HCT116 (cell line): ENCODE measurements at regions not wholly inside any gene's neighbourhood (a gene's known extent, or its start where the extent isn't known, plus 50 kb on each side); places are given as distances from the start of the nearest gene placed in this dataset.

Source experiments
- ATAC-seq: fragments of 200-7000 bp; cut with Tn5 transposase; 2 replicates; pipeline ENCODE4 v1.9.1; 2020; ENCODE audit warnings: mild to moderate bottlenecking, moderate library complexity
- BruUV-seq: library from RNA; stranded (reverse); fragments of 400-500 nt; replicated peaks from 2 replicates; lab custom pipeline; 2021; lab: Mats Ljungman, UMichigan
- CTCF ChIA-PET: fragments of 300-600 bp; sonication (Branson Sonifier 250); formaldehyde crosslinking; loops from one replicate; lab custom pipeline; 2021; ENCODE audit warnings: antibody characterized with exemption; lab: Charles Lee
- POLR2A ChIA-PET: fragments of 300-600, 350-600 bp; sonication (Branson Sonifier 250); formaldehyde crosslinking; loops from one replicate; lab custom pipeline; 2021; ENCODE audit warnings: antibody characterized with exemption; lab: Charles Lee
- RAD21 ChIA-PET, 2 experiments: fragments of 300-600 bp; sonication (Branson Sonifier 250); formaldehyde crosslinking; loops; one replicate each; lab custom pipeline; 2023; ENCODE audit warnings: low total read pairs in 2 of 2; ENCODE audit not compliant: uncharacterized antibody in 2 of 2, unreplicated experiment in 2 of 2, low non-redundant PET in 1 of 2; lab: Charles Lee
- DNase-seq: peaks from one replicate; pipeline ENCODE4 v3.0.0-alpha.2; 2010; ENCODE audit warnings: low read depth, low spot score
- H2AFZ ChIP-seq: fragments of 200-600 bp; shearing (Covaris generic), sonication (generic); 2 replicates; pipeline ENCODE4 v1.6.1; 2017; ENCODE audit warnings: low read depth, mixed run types, mixed read lengths, antibody characterized with exemption, low read length; ENCODE audit not compliant: poor library complexity, severe bottlenecking
- H3K27ac ChIP-seq: 2 replicates; pipeline ENCODE4 v1.5.1; 2012; ENCODE audit warnings: low read depth, low read length
- H3K27me3 ChIP-seq: fragments of 200-600 bp; sonication (generic); 2 replicates; pipeline ENCODE4 v1.6.1; 2016; ENCODE audit warnings: mixed run types, low read length, mixed read lengths; ENCODE audit not compliant: insufficient read depth
- H3K36me3 ChIP-seq, 2 experiments: fragments of 200-500 bp in 1 of 2; fragments of 200-600 bp in 1 of 2; sonication (Bioruptor generic) in 1 of 2; sonication (generic) in 1 of 2; 2 replicates each; pipeline versions ENCODE4 v1.5.1 to v1.6.1; 2014 to 2016; ENCODE audit warnings: low read length in 2 of 2, inconsistent platforms in 1 of 2, mixed read lengths in 1 of 2, mixed run types in 1 of 2; ENCODE audit not compliant: insufficient read depth in 2 of 2, control insufficient read depth in 1 of 2
- H3K4me1 ChIP-seq, 2 experiments: fragments of 200-600 bp in 1 of 2; sonication (generic) in 1 of 2; 2 replicates each; pipeline versions ENCODE4 v1.5.1 to v1.6.1; 2012 to 2017; ENCODE audit warnings: low read length in 2 of 2, inconsistent platforms in 1 of 2, mild to moderate bottlenecking in 1 of 2, mixed read lengths in 1 of 2, mixed run types in 1 of 2, moderate library complexity in 1 of 2; ENCODE audit not compliant: insufficient read depth in 2 of 2, control insufficient read depth in 1 of 2
- H3K4me2 ChIP-seq: fragments of 200-600 bp; sonication (generic); 2 replicates; pipeline ENCODE4 v1.6.1; 2017; ENCODE audit warnings: mixed run types, low read length, mixed read lengths
- H3K4me3 ChIP-seq, 2 experiments: fragments of 200-600 bp in 1 of 2; sonication (generic) in 1 of 2; replicated peaks in 1 of 2; 2 replicates each; pipeline ENCODE4 v1.5.1; 2011 to 2016; ENCODE audit warnings: low read length in 2 of 2, control low read depth in 1 of 2, low read depth in 1 of 2, mild to moderate bottlenecking in 1 of 2, mixed read lengths in 1 of 2, mixed run types in 1 of 2
- H3K79me2 ChIP-seq: fragments of 200-600 bp; sonication (generic); 2 replicates; pipeline ENCODE4 v1.6.1; 2017; ENCODE audit warnings: mild to moderate bottlenecking, mixed run types, low read length, moderate library complexity, mixed read lengths; ENCODE audit not compliant: insufficient read depth
- H3K9ac ChIP-seq: fragments of 200-600 bp; sonication (generic); 2 replicates; pipeline ENCODE4 v1.6.1; 2016; ENCODE audit warnings: low read length, mixed read lengths
- H3K9me2 ChIP-seq: fragments of 200-600 bp; sonication (generic), shearing (Covaris generic); 2 replicates; pipeline ENCODE4 v1.6.1; 2017; ENCODE audit warnings: mixed run types, mild to moderate bottlenecking, moderate library complexity; ENCODE audit not compliant: insufficient read depth
- H3K9me3 ChIP-seq, 2 experiments: fragments of 200-500 bp in 1 of 2; fragments of 200-600 bp in 1 of 2; sonication (Bioruptor generic) in 1 of 2; sonication (generic) in 1 of 2; 2 replicates each; pipeline ENCODE4 v1.6.1; 2014 to 2017; ENCODE audit warnings: low read length in 2 of 2, mixed read lengths in 2 of 2, inconsistent platforms in 1 of 2, low read depth in 1 of 2, mild to moderate bottlenecking in 1 of 2, mixed run types in 1 of 2, moderate library complexity in 1 of 2; ENCODE audit not compliant: control insufficient read depth in 1 of 2, insufficient read depth in 1 of 2
- H4K20me1 ChIP-seq: fragments of 200-600 bp; sonication (generic), shearing (Covaris generic); 2 replicates; pipeline ENCODE4 v1.6.1; 2017; ENCODE audit warnings: mixed run types, mild to moderate bottlenecking, moderate library complexity; ENCODE audit not compliant: insufficient read depth
- CBX3 ChIP-seq: IDR thresholded peaks from 2 replicates; pipeline ENCODE4 v1.6.1; 2012; ENCODE audit warnings: low read depth
- CTCF ChIP-seq, 3 experiments: fragments of 200-600 bp in 1 of 3; sonication (generic) in 1 of 3; IDR thresholded peaks in 2 of 3; conservative IDR thresholded peaks in 1 of 3; 2 replicates each; pipeline ENCODE4 v1.5.1; 2012 to 2017; ENCODE audit warnings: low read depth in 2 of 3, low read length in 2 of 3, antibody characterized with exemption in 1 of 3, borderline replicate concordance in 1 of 3, control low read depth in 1 of 3, mild to moderate bottlenecking in 1 of 3, mixed read lengths in 1 of 3, mixed run types in 1 of 3, moderate library complexity in 1 of 3; ENCODE audit not compliant: insufficient read depth in 1 of 3
- EGR1 ChIP-seq: IDR thresholded peaks from 2 replicates; pipeline ENCODE4 v1.6.1; 2012; ENCODE audit warnings: low read depth
- ELF1 ChIP-seq: IDR thresholded peaks from 2 replicates; pipeline ENCODE4 v1.6.1; 2012; ENCODE audit warnings: low read depth, borderline replicate concordance
- SP1 ChIP-seq: IDR thresholded peaks from 2 replicates; pipeline ENCODE4 v1.6.1; 2012; ENCODE audit warnings: low read depth
- ZNF274 ChIP-seq: fragments of 200-500 bp; sonication (Bioruptor generic); IDR thresholded peaks from 2 replicates; pipeline ENCODE4 v1.6.1; 2014; ENCODE audit warnings: mild to moderate bottlenecking, low read depth, low read length, inconsistent platforms
- intact Hi-C: fragments of 100-400 bp; cut with micrococcal nuclease; formaldehyde crosslinking; loops from 2 replicates; pipeline ENCODE4 v1.10.0; 2022
- TF ChIP-seq, protein P1 (sequence below): IDR thresholded peaks from 2 replicates; pipeline ENCODE4 v1.6.1; 2012

- RAD21 ChIA-PET: no interaction called here
- no TSS peak for BruUV-seq
- Histone ChIP-seq H3K4me3 (no peak overlapping the region), H3K9me2 (no peaks in the 10 kb centered on the region; the same call in 1 of the 2 replicates), H3K4me1 (no peaks in the 10 kb centered on the region), H3K9ac (no peak overlapping the region), H2AFZ (no peak overlapping the region), H3K9me3 (no peaks in the 10 kb centered on the region), H4K20me1 (no peaks in the 10 kb centered on the region), H3K36me3 (no peaks in the 10 kb centered on the region), H3K4me2 (no peak overlapping the region), H3K27ac (no peak overlapping the region), H3K79me2 (no peaks in the 10 kb centered on the region), H3K27me3 (no peaks in the 10 kb centered on the region)
- TF ChIP-seq, protein P1, sequence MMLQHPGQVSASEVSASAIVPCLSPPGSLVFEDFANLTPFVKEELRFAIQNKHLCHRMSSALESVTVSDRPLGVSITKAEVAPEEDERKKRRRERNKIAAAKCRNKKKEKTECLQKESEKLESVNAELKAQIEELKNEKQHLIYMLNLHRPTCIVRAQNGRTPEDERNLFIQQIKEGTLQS: no peak
- TF ChIP-seq SP1: no peak
- TF ChIP-seq CTCF (IDR thresholded peaks at IDR 0.05 in 2 of 3, conservative IDR thresholded peaks at IDR 0.05 in 1 of 3; ENCODE audit: borderline replicate concordance in 1 of 3, insufficient read depth in 1 of 3, low read depth in 2 of 3, low read length in 2 of 3): no peak
- TF ChIP-seq ZNF274: no peak
- no peak for TF ChIP-seq CBX3
- POLR2A ChIA-PET: no interaction called here
- ATAC-seq (no peak), DNase-seq (no peak)
- CTCF ChIA-PET: no interaction called here
- intact Hi-C loops: no loop called here
Observed at GRCh38 chr5:143581649-143582048, 178.2 kb upstream of the NR3C1 start.

GRCh38 chr5:143581147-143581546, 177.7 kb upstream of the NR3C1 start:
- Histone ChIP-seq H3K4me2 (no peak overlapping the region), H3K27me3 (no peaks in the 10 kb centered on the region), H4K20me1 (no peaks in the 10 kb centered on the region), H3K9ac (no peak overlapping the region), H3K4me3 (no peak overlapping the region), H3K9me3 (no peaks in the 10 kb centered on the region), H3K9me2 (no peaks in the 10 kb centered on the region; the same call in 1 of the 2 replicates), H3K4me1 (no peaks in the 10 kb centered on the region), H3K36me3 (no peaks in the 10 kb centered on the region), H3K79me2 (no peaks in the 10 kb centered on the region), H2AFZ (no peak overlapping the region), H3K27ac (no peak overlapping the region)
- ChIA-PET CTCF (no interaction called here), POLR2A (no interaction called here), RAD21 (no interaction called here)
- no peak for DNase-seq
- ATAC-seq: no peak
- intact Hi-C loops: no loop called here
- BruUV-seq: no TSS peak
- TF ChIP-seq ELF1: no peak
- no peak for TF ChIP-seq EGR1
- no peak for TF ChIP-seq CTCF (IDR thresholded peaks at IDR 0.05 in 2 of 3, conservative IDR thresholded peaks at IDR 0.05 in 1 of 3; ENCODE audit: borderline replicate concordance in 1 of 3, insufficient read depth in 1 of 3, low read depth in 2 of 3, low read length in 2 of 3)
